GM12873 (cell line): ENCODE measurements at regions not wholly inside any gene's neighbourhood (a gene's known extent, or its start where the extent isn't known, plus 50 kb on each side); places are given as distances from the start of the nearest gene placed in this dataset.

ENCODE experiments used
- CTCF ChIP-seq: IDR thresholded peaks from 2 replicates; pipeline ENCODE4 v1.5.1; 2012; ENCODE audit warnings: low read depth, mild to moderate bottlenecking, moderate library complexity, low read length, control low read depth; ENCODE audit not compliant: insufficient read depth; ENCODE audit errors: missing control alignments

GRCh38 chr9:99762470-99762869, 59.2 kb upstream of the NR4A3 start:
- no peak for TF ChIP-seq CTCF
